ENCODE measurements at regions not wholly inside any gene's neighbourhood (a gene's known extent, or its start where the extent isn't known, plus 50 kb on each side); places are given as distances from the start of the nearest gene placed in this dataset.

GRCh38 chr2:42868096-42868495 lies 75.7 kb upstream of the HAAO start:
- no peak for DNase-seq

- no peak for DNase-seq
Observed at GRCh38 chr2:42867093-42868065, 75.0 kb upstream of the HAAO start.

DNA sequence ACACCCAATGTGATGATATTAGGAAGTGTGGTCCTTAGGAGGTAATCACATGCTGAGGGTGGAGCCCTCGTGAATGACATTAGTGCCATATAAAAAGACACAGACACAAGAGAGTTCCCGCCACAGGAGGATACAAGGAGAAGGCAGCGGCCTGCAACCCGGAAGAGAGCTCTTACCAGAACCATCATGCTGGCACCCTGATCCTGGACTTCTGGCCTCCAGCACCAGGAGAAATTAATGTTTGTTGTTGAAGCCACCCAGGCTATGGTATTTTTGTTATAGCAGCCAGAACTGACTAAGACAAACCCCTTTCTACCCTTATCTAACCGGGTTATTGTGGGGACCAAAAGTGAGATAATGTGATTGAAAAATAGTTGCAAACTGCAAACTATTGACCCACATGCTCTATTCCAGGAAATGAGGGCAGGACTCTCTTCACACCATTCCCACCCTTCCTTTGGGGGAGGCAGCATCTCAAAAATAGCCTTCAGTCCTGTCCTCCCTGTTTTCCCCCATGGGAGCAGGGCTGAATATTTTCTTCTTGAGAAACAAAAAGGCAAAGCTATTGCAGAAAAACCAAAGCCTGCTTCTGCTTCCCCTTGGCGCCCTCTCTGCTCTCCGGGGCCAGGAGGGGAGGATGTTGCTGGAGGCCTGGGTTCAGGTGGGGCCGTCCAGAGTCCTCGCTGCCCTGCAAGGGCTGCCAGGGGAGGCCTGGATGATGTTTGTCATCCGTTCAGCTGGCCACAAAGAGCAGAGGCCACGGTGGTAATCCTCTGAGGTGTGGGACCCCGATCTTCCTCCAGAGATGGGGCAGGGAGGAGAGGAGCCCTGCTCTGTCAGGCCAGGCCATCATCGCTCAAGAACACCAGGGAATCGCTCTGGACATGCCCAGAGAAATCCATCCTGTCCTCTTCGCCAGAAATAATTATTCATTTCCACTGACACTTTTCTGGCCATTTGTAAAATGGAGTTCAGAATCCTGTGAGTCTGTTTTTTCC lies 73.8 kb upstream of the HAAO start:
- DNase-seq: no peak

DNA sequence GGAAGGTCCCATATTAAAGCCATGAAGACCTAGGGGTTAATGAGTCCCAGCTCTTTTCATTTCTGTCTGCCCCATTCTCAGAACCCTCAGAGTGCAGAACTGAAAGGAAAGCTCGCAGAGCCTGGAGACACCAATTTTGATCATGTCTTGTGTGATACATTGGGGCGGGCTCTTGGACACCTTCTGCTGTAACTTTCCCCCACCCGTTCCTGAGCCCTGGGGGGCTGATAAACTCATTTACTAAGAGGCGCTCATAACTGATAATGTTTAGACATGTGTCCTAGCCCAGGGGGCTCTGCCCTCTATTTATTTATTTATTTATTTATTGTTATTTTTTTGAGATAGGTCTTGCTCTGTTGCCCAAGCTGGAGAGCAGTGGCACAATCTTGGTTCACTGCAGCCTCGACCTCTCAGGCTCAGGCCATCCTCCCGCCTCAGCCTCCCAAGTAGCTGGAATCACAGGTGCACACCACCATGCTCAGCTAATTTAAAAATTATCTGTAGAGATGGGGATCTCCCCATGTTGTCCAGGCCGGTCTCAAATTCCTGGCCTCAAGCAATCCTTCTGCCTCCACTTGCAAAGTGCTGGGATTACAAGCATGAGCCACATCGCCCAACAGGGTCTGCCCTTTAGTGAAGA lies 72.4 kb upstream of the HAAO start:
- no peak for DNase-seq

GRCh38 chr2:42864222-42864621 lies 71.8 kb upstream of the HAAO start:
- no peak for DNase-seq

GRCh38 chr2:42863751-42864150 lies 71.4 kb upstream of the HAAO start:
- no peak for DNase-seq

GRCh38 chr2:42863320-42863719 lies 70.9 kb upstream of the HAAO start:
- DNase-seq: no peak

DNA sequence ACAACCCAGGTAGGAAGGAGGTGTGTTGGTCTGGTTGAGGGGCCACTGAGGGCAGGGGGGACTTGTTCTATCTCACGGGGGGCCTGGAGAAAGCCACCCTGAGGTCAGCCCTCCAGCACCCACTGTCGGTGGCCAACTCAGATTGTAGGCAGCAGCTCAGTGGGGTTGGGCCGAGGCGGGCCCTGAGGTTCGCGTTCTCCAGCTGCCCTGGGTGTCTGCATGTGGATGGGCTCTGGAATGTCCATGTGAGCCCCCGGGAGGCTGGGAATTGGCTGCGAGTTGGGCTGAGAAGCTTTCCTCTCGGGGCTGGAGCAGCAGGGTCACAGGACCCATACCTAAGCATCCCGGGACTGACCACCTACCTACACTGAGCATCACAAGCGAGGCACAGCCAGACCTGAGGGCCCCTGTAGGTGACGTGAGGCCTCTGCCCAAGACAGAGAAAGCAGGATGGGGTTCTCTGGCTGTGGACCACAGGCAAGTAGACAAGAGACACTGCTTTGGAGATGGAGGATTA lies 70.3 kb upstream of the HAAO start:
- DNase-seq: no peak

GRCh38 chr2:42861321-42861720 lies 68.9 kb upstream of the HAAO start:
- DNase-seq: no peak

DNA sequence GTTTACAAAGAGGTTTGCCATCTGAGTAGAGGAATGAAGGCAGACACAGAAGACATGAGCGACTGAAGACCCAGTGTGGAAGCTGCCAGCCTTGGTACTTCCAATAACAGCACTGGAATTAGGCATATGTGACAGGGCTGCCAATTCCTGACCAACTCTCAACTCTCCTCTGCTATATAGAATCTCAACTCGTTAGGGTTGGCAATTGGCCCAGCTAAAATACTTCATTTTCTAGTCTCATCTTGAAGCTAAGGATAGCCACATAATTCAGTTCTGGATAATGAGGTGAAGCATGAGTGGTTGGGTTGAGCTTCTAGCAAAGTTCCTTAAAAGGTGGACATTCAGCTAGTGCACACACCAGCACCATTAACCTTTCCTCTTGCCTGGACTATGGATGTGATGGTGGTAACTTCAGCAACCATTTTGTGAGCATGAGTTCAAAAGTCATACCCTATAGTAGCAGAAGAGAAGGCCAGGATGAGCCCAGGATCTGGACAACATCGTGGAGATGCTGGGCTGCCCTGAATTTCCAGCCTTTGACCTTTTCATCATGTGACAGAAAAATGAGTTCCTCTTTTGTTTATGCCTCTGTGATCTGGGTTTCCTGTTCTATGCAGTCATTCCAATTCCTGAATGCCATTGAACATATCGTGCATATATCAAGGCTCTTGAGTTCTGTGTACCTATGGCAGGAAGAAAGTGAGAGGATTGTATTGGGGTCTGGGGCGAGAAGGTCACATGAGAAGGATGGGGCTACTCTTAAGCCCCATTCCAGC lies 68.1 kb upstream of the HAAO start:
- no peak for DNase-seq

GRCh38 chr2:42859791-42860190 lies 67.4 kb upstream of the HAAO start:
- no peak for DNase-seq

DNA sequence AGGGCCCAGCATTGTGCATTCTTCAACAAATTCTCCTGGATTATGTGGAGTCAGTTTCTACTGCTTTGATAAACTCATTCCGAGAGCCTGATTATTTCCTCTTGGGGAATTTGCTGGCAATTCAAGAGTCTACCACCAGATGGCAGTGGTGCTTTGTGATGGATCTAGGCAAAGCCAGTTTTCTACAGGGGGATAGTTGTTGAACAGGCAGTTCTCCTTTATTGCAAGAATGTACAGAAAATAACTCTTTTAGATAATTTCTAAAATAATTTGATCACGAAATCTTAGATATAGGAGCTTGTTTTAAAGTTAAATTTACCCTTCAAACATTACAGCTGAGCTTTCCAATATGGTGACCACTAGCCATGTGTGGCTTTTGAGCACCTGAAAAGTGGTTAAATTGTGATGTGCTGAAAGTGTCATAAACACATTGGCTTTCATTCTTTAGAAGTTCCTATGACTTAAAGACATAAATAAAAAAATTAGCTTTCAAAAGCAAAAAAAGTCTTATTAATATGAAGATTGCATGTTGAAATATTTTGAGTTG lies 66.7 kb upstream of the HAAO start:
- peak; percentile 58 for DNase-seq

GRCh38 chr2:42858140-42859005 lies 66.0 kb upstream of the HAAO start:
- DNase-seq: no peak

- no peak for DNase-seq
Observed at GRCh38 chr2:42856891-42857632, 64.7 kb upstream of the HAAO start.

- no peak for DNase-seq
Observed at GRCh38 chr2:42856106-42856860, 63.9 kb upstream of the HAAO start.

DNA sequence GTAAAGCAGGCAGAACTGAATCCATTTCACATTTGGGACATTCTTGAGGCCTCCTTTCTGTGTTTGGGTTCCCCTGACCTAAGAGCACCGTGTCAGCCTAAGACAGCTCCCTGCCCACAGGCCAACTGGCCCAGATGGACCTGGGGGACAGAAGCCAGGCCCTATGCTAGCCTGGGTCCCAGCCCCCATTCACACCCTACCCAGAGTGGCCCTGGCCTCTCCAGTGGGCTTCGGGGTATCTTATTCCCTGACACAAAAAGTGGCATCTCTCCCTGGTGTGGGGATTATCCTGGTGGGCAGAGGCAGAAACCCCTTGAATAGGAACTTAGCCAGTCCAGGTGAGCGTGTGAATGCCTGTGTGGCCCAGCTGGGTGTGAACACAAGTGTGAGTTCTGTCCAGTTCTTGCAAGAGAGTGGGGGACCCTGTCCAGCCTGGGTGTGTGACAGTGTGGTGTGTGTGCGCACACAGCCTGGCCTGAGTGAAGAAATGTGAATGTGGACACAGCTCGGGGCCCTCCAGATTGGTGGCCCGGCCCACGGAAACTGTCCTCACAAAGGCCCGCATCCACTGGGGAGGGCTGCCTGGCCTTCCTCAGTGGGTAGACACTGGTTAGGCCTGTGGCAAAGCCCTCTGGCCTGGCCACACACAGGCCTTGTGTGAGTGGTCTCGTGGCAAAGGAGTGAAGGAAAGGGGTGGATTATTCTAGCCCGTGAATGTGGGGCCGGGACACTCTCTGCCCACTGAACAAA lies 63.0 kb upstream of the HAAO start:
- no peak for DNase-seq

GRCh38 chr2:42854207-42854818 lies 61.9 kb upstream of the HAAO start:
- peak; percentile 54 for DNase-seq

All from skin of body (tissue), 1 donor.